VCaP (cell line): ENCODE measurements at regions not wholly inside any gene's neighbourhood (a gene's known extent, or its start where the extent isn't known, plus 50 kb on each side); places are given as distances from the start of the nearest gene placed in this dataset.

Experiments used
- H3K27ac ChIP-seq: fragments of 450-650 bp; 2 replicates; pipeline ENCODE4 v1.5.1; 2017
- CTCF ChIP-seq: fragments of 450-650 bp; conservative IDR thresholded peaks from 2 replicates; pipeline ENCODE4 v1.5.1; 2017; ENCODE audit warnings: mild to moderate bottlenecking, moderate library complexity

- no peak for TF ChIP-seq CTCF
- H3K27ac ChIP-seq: no peak overlapping the region
Observed at GRCh38 chr6:67986694-67987232, 648.3 kb upstream of the ADGRB3 start.

- no peak overlapping the region for H3K27ac ChIP-seq
- no peak for TF ChIP-seq CTCF
Observed at GRCh38 chr6:67976486-67976885, 658.6 kb upstream of the ADGRB3 start.

GRCh38 chr6:67974931-67975330, 660.2 kb upstream of the ADGRB3 start:
- H3K27ac ChIP-seq: no peak overlapping the region
- no peak for TF ChIP-seq CTCF

- no peak overlapping the region for H3K27ac ChIP-seq
- no peak for TF ChIP-seq CTCF
Observed at GRCh38 chr6:67971812-67972211, 663.3 kb upstream of the ADGRB3 start.

- TF ChIP-seq CTCF: no peak
- H3K27ac ChIP-seq: no peak overlapping the region
Observed at GRCh38 chr6:67966830-67967229, 668.3 kb upstream of the ADGRB3 start.

GRCh38 chr6:67956352-67956751, 678.7 kb upstream of the ADGRB3 start:
- TF ChIP-seq CTCF: no peak
- H3K27ac ChIP-seq: no peak overlapping the region

- TF ChIP-seq CTCF: no peak
- H3K27ac ChIP-seq: no peak overlapping the region
Observed at GRCh38 chr6:67952948-67953347, 682.1 kb upstream of the ADGRB3 start.
